Activated CD8-positive, alpha-beta memory T cell treated with anti-CD3 and anti-CD28 coated beads for 48 hours (primary cell): ENCODE measurements at regions not wholly inside any gene's neighbourhood (a gene's known extent, or its start where the extent isn't known, plus 50 kb on each side); places are given as distances from the start of the nearest gene placed in this dataset.
"Not testable (repeated sequence)": the region's sequence is repeated elsewhere in the genome, so short reads cannot be mapped to it uniquely, and the experiment has no call there.

Source experiments
- DNase-seq, 3 experiments: peaks; one replicate each; pipeline ENCODE4 v3.0.0-alpha.2; 2020; ENCODE audit warnings: low read depth in 2 of 3, low spot score in 2 of 3

GRCh38 chr10:123221418-123221817 is 67.2 kb downstream of the BUB3 start:
- no peak for DNase-seq

GRCh38 chr10:123222832-123223231 is 68.6 kb downstream of the BUB3 start:
- DNase-seq, result no peak

- DNase-seq, result no peak
Measured at GRCh38 chr10:123227706-123228105, 73.5 kb downstream of the BUB3 start.

- no peak for DNase-seq
Measured at GRCh38 chr10:123229927-123230630, 75.9 kb downstream of the BUB3 start.

- DNase-seq, result not testable (repeated sequence)
Measured at GRCh38 chr10:123232879-123233278, 78.7 kb downstream of the BUB3 start.

GRCh38 chr10:123235014-123235413 is 80.8 kb downstream of the BUB3 start:
- DNase-seq, result not testable (repeated sequence)

GRCh38 chr10:123236126-123236525 is 81.9 kb downstream of the BUB3 start:
- no peak for DNase-seq

- no peak for DNase-seq
Measured at GRCh38 chr10:123240250-123240649, 86.0 kb downstream of the BUB3 start.

GRCh38 chr10:123240776-123241175 is 86.6 kb downstream of the BUB3 start:
- DNase-seq, result no peak

- DNase-seq, result no peak
Measured at GRCh38 chr10:123241391-123242141, 87.4 kb downstream of the BUB3 start.

- DNase-seq, result no peak
Measured at GRCh38 chr10:123244747-123245146, 90.5 kb downstream of the BUB3 start.

- DNase-seq, result no peak
Measured at GRCh38 chr10:123245264-123245663, 91.1 kb downstream of the BUB3 start.

- no peak for DNase-seq
Measured at GRCh38 chr10:123249894-123250293, 95.7 kb downstream of the BUB3 start.

GRCh38 chr10:123250640-123251039 is 96.4 kb downstream of the BUB3 start:
- no peak for DNase-seq

- DNase-seq, result no peak
Measured at GRCh38 chr10:123252779-123253178, 98.6 kb downstream of the BUB3 start.

- DNase-seq, result not testable (repeated sequence)
Measured at GRCh38 chr10:123254343-123254742, 100.1 kb downstream of the BUB3 start.

GRCh38 chr10:123257904-123258456 is 103.8 kb downstream of the BUB3 start:
- no peak for DNase-seq

- DNase-seq, result no peak
Measured at GRCh38 chr10:123259081-123259480, 104.9 kb downstream of the BUB3 start.

GRCh38 chr10:123259791-123260190 is 105.6 kb downstream of the BUB3 start:
- DNase-seq, result no peak

GRCh38 chr10:123262456-123262855 is 108.3 kb downstream of the BUB3 start:
- DNase-seq, result no peak

- DNase-seq, result no peak
Measured at GRCh38 chr10:123266971-123267370, 112.8 kb downstream of the BUB3 start.

- DNase-seq, result no peak
Measured at GRCh38 chr10:123269017-123269552, 114.9 kb downstream of the BUB3 start.
